HCT116 (cell line): ENCODE measurements at regions not wholly inside any gene's neighbourhood (a gene's known extent, or its start where the extent isn't known, plus 50 kb on each side); places are given as distances from the start of the nearest gene placed in this dataset.

Experiments
- ATAC-seq: fragments of 200-7000 bp; cut with Tn5 transposase; 2 replicates; pipeline ENCODE4 v1.9.1; 2020; ENCODE audit warnings: mild to moderate bottlenecking, moderate library complexity
- BruUV-seq: library from RNA; stranded (reverse); fragments of 400-500 nt; replicated peaks from 2 replicates; lab custom pipeline; 2021; lab: Mats Ljungman, UMichigan
- CTCF ChIA-PET: fragments of 300-600 bp; sonication (Branson Sonifier 250); formaldehyde crosslinking; loops from one replicate; lab custom pipeline; 2021; ENCODE audit warnings: antibody characterized with exemption; lab: Charles Lee
- POLR2A ChIA-PET: fragments of 300-600, 350-600 bp; sonication (Branson Sonifier 250); formaldehyde crosslinking; loops from one replicate; lab custom pipeline; 2021; ENCODE audit warnings: antibody characterized with exemption; lab: Charles Lee
- RAD21 ChIA-PET, 2 experiments: fragments of 300-600 bp; sonication (Branson Sonifier 250); formaldehyde crosslinking; loops; one replicate each; lab custom pipeline; 2023; ENCODE audit warnings: low total read pairs in 2 of 2; ENCODE audit not compliant: uncharacterized antibody in 2 of 2, unreplicated experiment in 2 of 2, low non-redundant PET in 1 of 2; lab: Charles Lee
- DNase-seq: peaks from one replicate; pipeline ENCODE4 v3.0.0-alpha.2; 2010; ENCODE audit warnings: low read depth, low spot score
- H2AFZ ChIP-seq: fragments of 200-600 bp; shearing (Covaris generic), sonication (generic); 2 replicates; pipeline ENCODE4 v1.6.1; 2017; ENCODE audit warnings: low read depth, mixed run types, mixed read lengths, antibody characterized with exemption, low read length; ENCODE audit not compliant: poor library complexity, severe bottlenecking
- H3K27ac ChIP-seq: 2 replicates; pipeline ENCODE4 v1.5.1; 2012; ENCODE audit warnings: low read depth, low read length
- H3K27me3 ChIP-seq: fragments of 200-600 bp; sonication (generic); 2 replicates; pipeline ENCODE4 v1.6.1; 2016; ENCODE audit warnings: mixed run types, low read length, mixed read lengths; ENCODE audit not compliant: insufficient read depth
- H3K36me3 ChIP-seq, 2 experiments: fragments of 200-500 bp in 1 of 2; fragments of 200-600 bp in 1 of 2; sonication (Bioruptor generic) in 1 of 2; sonication (generic) in 1 of 2; 2 replicates each; pipeline versions ENCODE4 v1.5.1 to v1.6.1; 2014 to 2016; ENCODE audit warnings: low read length in 2 of 2, inconsistent platforms in 1 of 2, mixed read lengths in 1 of 2, mixed run types in 1 of 2; ENCODE audit not compliant: insufficient read depth in 2 of 2, control insufficient read depth in 1 of 2
- H3K4me1 ChIP-seq, 2 experiments: fragments of 200-600 bp in 1 of 2; sonication (generic) in 1 of 2; 2 replicates each; pipeline versions ENCODE4 v1.5.1 to v1.6.1; 2012 to 2017; ENCODE audit warnings: low read length in 2 of 2, inconsistent platforms in 1 of 2, mild to moderate bottlenecking in 1 of 2, mixed read lengths in 1 of 2, mixed run types in 1 of 2, moderate library complexity in 1 of 2; ENCODE audit not compliant: insufficient read depth in 2 of 2, control insufficient read depth in 1 of 2
- H3K4me2 ChIP-seq: fragments of 200-600 bp; sonication (generic); 2 replicates; pipeline ENCODE4 v1.6.1; 2017; ENCODE audit warnings: mixed run types, low read length, mixed read lengths
- H3K4me3 ChIP-seq, 2 experiments: fragments of 200-600 bp in 1 of 2; sonication (generic) in 1 of 2; replicated peaks in 1 of 2; 2 replicates each; pipeline ENCODE4 v1.5.1; 2011 to 2016; ENCODE audit warnings: low read length in 2 of 2, control low read depth in 1 of 2, low read depth in 1 of 2, mild to moderate bottlenecking in 1 of 2, mixed read lengths in 1 of 2, mixed run types in 1 of 2
- H3K79me2 ChIP-seq: fragments of 200-600 bp; sonication (generic); 2 replicates; pipeline ENCODE4 v1.6.1; 2017; ENCODE audit warnings: mild to moderate bottlenecking, mixed run types, low read length, moderate library complexity, mixed read lengths; ENCODE audit not compliant: insufficient read depth
- H3K9ac ChIP-seq: fragments of 200-600 bp; sonication (generic); 2 replicates; pipeline ENCODE4 v1.6.1; 2016; ENCODE audit warnings: low read length, mixed read lengths
- H3K9me2 ChIP-seq: fragments of 200-600 bp; sonication (generic), shearing (Covaris generic); 2 replicates; pipeline ENCODE4 v1.6.1; 2017; ENCODE audit warnings: mixed run types, mild to moderate bottlenecking, moderate library complexity; ENCODE audit not compliant: insufficient read depth
- H3K9me3 ChIP-seq, 2 experiments: fragments of 200-500 bp in 1 of 2; fragments of 200-600 bp in 1 of 2; sonication (Bioruptor generic) in 1 of 2; sonication (generic) in 1 of 2; 2 replicates each; pipeline ENCODE4 v1.6.1; 2014 to 2017; ENCODE audit warnings: low read length in 2 of 2, mixed read lengths in 2 of 2, inconsistent platforms in 1 of 2, low read depth in 1 of 2, mild to moderate bottlenecking in 1 of 2, mixed run types in 1 of 2, moderate library complexity in 1 of 2; ENCODE audit not compliant: control insufficient read depth in 1 of 2, insufficient read depth in 1 of 2
- H4K20me1 ChIP-seq: fragments of 200-600 bp; sonication (generic), shearing (Covaris generic); 2 replicates; pipeline ENCODE4 v1.6.1; 2017; ENCODE audit warnings: mixed run types, mild to moderate bottlenecking, moderate library complexity; ENCODE audit not compliant: insufficient read depth
- EZH2 ChIP-seq: fragments of 200-600 bp; sonication (generic); IDR thresholded peaks from 2 replicates; pipeline ENCODE4 v1.6.1; 2017; ENCODE audit warnings: antibody characterized with exemption, mixed run types
- EZH2phosphoT487 ChIP-seq: fragments of 200-600 bp; IDR thresholded peaks from 2 replicates; pipeline ENCODE4 v1.6.1; 2018; ENCODE audit warnings: antibody characterized with exemption, borderline replicate concordance
- FOSL1 ChIP-seq: IDR thresholded peaks from 2 replicates; pipeline ENCODE4 v1.6.1; 2012; ENCODE audit warnings: low read depth
- SRF ChIP-seq: IDR thresholded peaks from 2 replicates; pipeline ENCODE4 v1.6.1; 2012; ENCODE audit warnings: low read depth
- TCF7L2 ChIP-seq: IDR thresholded peaks from 2 replicates; pipeline ENCODE4 v1.7.0; 2011; ENCODE audit warnings: borderline replicate concordance, inconsistent platforms; ENCODE audit not compliant: insufficient read depth, insufficient read length; ENCODE audit errors: extremely low read depth
- YY1 ChIP-seq: IDR thresholded peaks from 2 replicates; pipeline ENCODE4 v1.6.1; 2011; ENCODE audit warnings: low read length, low read depth, moderate library complexity, mild to moderate bottlenecking; ENCODE audit not compliant: insufficient replicate concordance; ENCODE audit errors: extremely low read depth
- ZFX ChIP-seq: fragments of 450-650 bp; IDR thresholded peaks from 2 replicates; pipeline ENCODE4 v1.6.1; 2017
- intact Hi-C: fragments of 100-400 bp; cut with micrococcal nuclease; formaldehyde crosslinking; loops from 2 replicates; pipeline ENCODE4 v1.10.0; 2022
- TF ChIP-seq, protein P1 (sequence below), 3 experiments: fragments of 200-600 bp in 1 of 3; sonication (generic) in 1 of 3; IDR thresholded peaks in 2 of 3; conservative IDR thresholded peaks in 1 of 3; 2 replicates each; pipeline ENCODE4 v1.5.1; 2012 to 2017; ENCODE audit warnings: low read depth in 2 of 3, low read length in 2 of 3, antibody characterized with exemption in 1 of 3, borderline replicate concordance in 1 of 3, control low read depth in 1 of 3, mild to moderate bottlenecking in 1 of 3, mixed read lengths in 1 of 3, mixed run types in 1 of 3, moderate library complexity in 1 of 3; ENCODE audit not compliant: insufficient read depth in 1 of 3

DNA sequence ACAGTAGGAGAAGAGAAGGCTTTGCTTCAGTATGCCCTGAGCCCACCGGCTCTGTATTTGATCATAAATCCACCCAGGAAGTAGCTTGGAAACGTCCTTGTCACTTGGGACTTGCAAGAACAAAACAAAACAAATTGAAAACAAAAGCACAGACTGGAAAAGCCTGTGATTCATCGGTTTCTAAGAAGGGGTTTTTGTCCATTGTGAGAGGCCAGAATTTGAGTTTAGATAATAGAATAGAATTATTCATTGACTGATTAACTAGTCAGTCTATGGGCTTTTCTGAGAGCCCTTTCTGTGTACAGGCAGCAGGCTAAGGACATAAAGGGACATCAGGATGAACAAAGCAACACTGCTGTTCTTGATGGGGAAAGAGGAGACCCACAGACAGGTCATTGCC is 424.8 kb downstream of the IRX1 start:
- Histone ChIP-seq H3K9ac (no peak overlapping the region), H3K79me2 (no peaks in the 10 kb centered on the region), H3K4me3 (no peak overlapping the region), H3K4me1 (no peaks in the 10 kb centered on the region), H2AFZ (no peak overlapping the region), H4K20me1 (no peaks in the 10 kb centered on the region), H3K27ac (no peak overlapping the region), H3K9me3 (peaks cover 5 to 9% of the 10 kb centered on the region in 2 experiments; a peak in 2 of 4 replicates), H3K9me2 (no peaks in the 10 kb centered on the region), H3K27me3 (no peaks in the 10 kb centered on the region), H3K36me3 (no peaks in the 10 kb centered on the region), H3K4me2 (no peak overlapping the region)
- CTCF ChIA-PET: no interaction called here
- no peak for DNase-seq
- intact Hi-C loops: no loop called here
- BruUV-seq: no TSS peak
- RAD21 ChIA-PET: no interaction called here
- POLR2A ChIA-PET: no interaction called here
- TF ChIP-seq ZFX (no peak), FOSL1 (no peak), EZH2 (no peak), YY1 (no peak), EZH2phosphoT487 (no peak)
- no peak for ATAC-seq

DNA sequence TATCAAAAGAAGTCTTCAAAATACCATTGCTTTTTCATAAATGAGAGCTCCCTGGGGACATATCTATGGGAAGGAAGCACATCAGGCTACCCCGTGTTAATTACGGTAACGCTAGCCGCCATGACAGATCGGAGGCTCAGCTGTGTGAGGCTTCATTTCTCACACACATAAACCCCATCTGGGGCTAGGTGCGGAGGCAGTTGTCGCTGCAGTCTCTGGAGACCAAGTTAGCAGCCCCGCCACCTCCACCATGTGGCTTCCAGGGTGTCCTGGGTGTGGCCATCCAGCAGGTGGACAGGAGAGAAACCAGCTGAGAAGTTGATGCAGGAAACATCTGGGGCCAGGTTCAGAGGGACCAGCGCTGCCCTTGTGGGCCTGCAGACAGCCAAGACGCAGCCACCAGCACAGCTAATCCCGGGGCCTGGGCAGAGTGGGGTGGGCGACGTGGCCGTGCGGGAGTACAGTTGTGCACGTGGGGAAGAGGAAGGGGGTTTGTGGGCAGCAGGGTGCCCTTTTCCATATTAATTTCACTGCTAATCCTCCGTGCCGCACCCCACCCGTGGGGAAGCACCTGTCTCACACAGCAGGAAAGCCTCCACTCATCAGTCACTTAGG is 426.5 kb downstream of the IRX1 start:
- CTCF ChIA-PET: no interaction called here
- H3K9me2 ChIP-seq: no peaks in the 10 kb centered on the region

More for the DNA sequence above, 426.5 kb downstream of the IRX1 start:
- no TSS peak for BruUV-seq
- H3K36me3 ChIP-seq: no peaks in the 10 kb centered on the region
- H3K27me3 ChIP-seq: no peaks in the 10 kb centered on the region
- H3K9me3 ChIP-seq: peaks cover 7 to 13% of the 10 kb centered on the region in 2 experiments; a peak in 2 of 4 replicates
- DNase-seq: no peak
- no peak overlapping the region for H3K27ac ChIP-seq
- intact Hi-C loops: no loop called here
- no peaks in the 10 kb centered on the region for H4K20me1 ChIP-seq
- no peak overlapping the region for H2AFZ ChIP-seq
- H3K4me2 ChIP-seq: no peak overlapping the region
- ATAC-seq: no peak
- H3K4me3 ChIP-seq: no peak overlapping the region
- no peak for TF ChIP-seq TCF7L2
- TF ChIP-seq SRF: no peak
- TF ChIP-seq, protein P1, sequence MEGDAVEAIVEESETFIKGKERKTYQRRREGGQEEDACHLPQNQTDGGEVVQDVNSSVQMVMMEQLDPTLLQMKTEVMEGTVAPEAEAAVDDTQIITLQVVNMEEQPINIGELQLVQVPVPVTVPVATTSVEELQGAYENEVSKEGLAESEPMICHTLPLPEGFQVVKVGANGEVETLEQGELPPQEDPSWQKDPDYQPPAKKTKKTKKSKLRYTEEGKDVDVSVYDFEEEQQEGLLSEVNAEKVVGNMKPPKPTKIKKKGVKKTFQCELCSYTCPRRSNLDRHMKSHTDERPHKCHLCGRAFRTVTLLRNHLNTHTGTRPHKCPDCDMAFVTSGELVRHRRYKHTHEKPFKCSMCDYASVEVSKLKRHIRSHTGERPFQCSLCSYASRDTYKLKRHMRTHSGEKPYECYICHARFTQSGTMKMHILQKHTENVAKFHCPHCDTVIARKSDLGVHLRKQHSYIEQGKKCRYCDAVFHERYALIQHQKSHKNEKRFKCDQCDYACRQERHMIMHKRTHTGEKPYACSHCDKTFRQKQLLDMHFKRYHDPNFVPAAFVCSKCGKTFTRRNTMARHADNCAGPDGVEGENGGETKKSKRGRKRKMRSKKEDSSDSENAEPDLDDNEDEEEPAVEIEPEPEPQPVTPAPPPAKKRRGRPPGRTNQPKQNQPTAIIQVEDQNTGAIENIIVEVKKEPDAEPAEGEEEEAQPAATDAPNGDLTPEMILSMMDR (IDR thresholded peaks at IDR 0.05 in 2 of 3, conservative IDR thresholded peaks at IDR 0.05 in 1 of 3; ENCODE audit: borderline replicate concordance in 1 of 3, insufficient read depth in 1 of 3, low read depth in 2 of 3, low read length in 2 of 3): no peak
- H3K9ac ChIP-seq: no peak overlapping the region
- H3K79me2 ChIP-seq: no peaks in the 10 kb centered on the region
- no peaks in the 10 kb centered on the region for H3K4me1 ChIP-seq
- POLR2A ChIA-PET: no interaction called here
- RAD21 ChIA-PET: no interaction called here
